ENCODE measurements at regions not wholly inside any gene's neighbourhood (a gene's known extent, or its start where the extent isn't known, plus 50 kb on each side); places are given as distances from the start of the nearest gene placed in this dataset.
A peak's percentile ranks its signal among the peaks of the same experiment; 100 is the strongest.

DNA sequence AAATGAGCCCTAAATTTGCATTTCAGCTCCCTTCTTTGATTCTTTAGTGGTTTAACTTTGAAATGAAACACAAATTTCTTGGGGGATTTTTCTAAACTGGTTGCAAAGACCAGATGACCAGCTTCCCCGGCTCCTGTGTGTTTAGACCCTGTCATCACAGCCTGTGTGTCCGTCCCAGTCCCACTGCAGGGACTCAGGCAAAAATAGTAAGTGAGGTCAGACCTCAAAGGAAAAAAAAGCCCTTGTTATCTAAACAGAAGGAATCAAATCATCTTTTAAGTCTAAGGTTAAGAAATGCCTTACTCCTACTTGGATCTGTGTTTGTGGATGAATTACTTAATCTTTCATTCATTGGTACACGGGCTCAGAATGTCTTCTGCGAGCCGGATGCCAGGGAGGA, 423.7 kb downstream of the LPIN1 start:
- dilution Hi-C loops (cut with MboI; ENCODE audit: extremely low pct_ligation_motif_present, low sequenced_read_pairs), result no loop called here
- Histone ChIP-seq H4K20me1 (replicated peaks; ENCODE audit: control insufficient read depth, extremely low read depth, insufficient read depth, low read length) (no peaks in the 10 kb centered on the region), H3K27me3 (ENCODE audit: control insufficient read depth in 2 of 2, insufficient read depth in 2 of 2, low read length in 2 of 2) (no peaks in the 10 kb centered on the region), H3K9me1 (replicated peaks; ENCODE audit: control insufficient read depth, extremely low read depth, insufficient read depth, low read length) (no peaks in the 10 kb centered on the region), H2AFZ (ENCODE audit: low read depth, low read length) (peak overlapping the region; percentile 26), H3K9ac (replicated peaks; ENCODE audit: extremely low read depth, insufficient read depth, low read length) (peak overlapping the region; percentile 30), H3K27ac (ENCODE audit: insufficient read depth, low read depth, low read length) (peak overlapping the region; percentile 24), H3K4me3 (replicated peaks in 1 of 3; ENCODE audit: insufficient read depth in 1 of 3, low read depth in 1 of 3, low read length in 3 of 3) (no peak overlapping the region), H3K79me2 (ENCODE audit: control insufficient read depth, insufficient read depth, low read length) (no peaks in the 10 kb centered on the region), H3K36me3 (ENCODE audit: control insufficient read depth in 2 of 2, extremely low read depth in 1 of 2, insufficient read depth in 2 of 2, low read length in 2 of 2) (no peaks in the 10 kb centered on the region), H3K9me3 (replicated peaks; ENCODE audit: control insufficient read depth, insufficient read depth, low read length) (no peaks in the 10 kb centered on the region), H3K4me1 (ENCODE audit: control insufficient read depth, extremely low read depth, insufficient read depth, low read length) (peaks cover 19% of the 10 kb centered on the region), H3K4me2 (ENCODE audit: insufficient read depth, low read length) (peak overlapping the region; percentile 27)
- no peak for TF ChIP-seq FOS (IDR thresholded peaks at IDR 0.05; ENCODE audit: borderline replicate concordance, insufficient read depth, low read length)
- no peak for TF ChIP-seq CTCF (IDR thresholded peaks at IDR 0.05; ENCODE audit: extremely low read depth in 1 of 2, insufficient read depth in 1 of 2, low read depth in 1 of 2, low read length in 2 of 2)
- no peak for TF ChIP-seq GATA2 (IDR thresholded peaks at IDR 0.05; ENCODE audit: insufficient read depth, insufficient read length, low read depth, low read length)
- ChIA-PET CTCF (interaction anchor here (1.1 to 3.1 kb wide), 8 partner anchors 9 to 837 kb away, joined by 3 to 17 read pairs (median 6); partner anchors contain the start of gene TRIB2), POLR2A (no interaction called here)
- DNase-seq (ENCODE audit: low read depth, low spot score) (no peak), FAIRE-seq (no peak)
- BruUV-seq (replicated peaks), result TSS peak; percentile 77
- intact Hi-C loops (cut with micrococcal nuclease), result loop anchor here (10.0 kb wide), 2 partner anchors 625 to 785 kb away; no protein-coding TSS in a partner anchor

GRCh38 chr2:12173271-12173942, 427.0 kb downstream of the LPIN1 start:
- no peak for FAIRE-seq
- CTCF ChIA-PET, result interaction anchor here (1.0 kb wide), 1 partner anchor 311 kb away, joined by 3 read pairs; no protein-coding TSS in a partner anchor

More at GRCh38 chr2:12173271-12173942, 427.0 kb downstream of the LPIN1 start:
- Histone ChIP-seq H3K9me3 (replicated peaks; ENCODE audit: control insufficient read depth, insufficient read depth, low read length) (no peaks in the 10 kb centered on the region), H3K27ac (ENCODE audit: insufficient read depth, low read depth, low read length) (no peak overlapping the region), H3K36me3 (ENCODE audit: control insufficient read depth in 2 of 2, extremely low read depth in 1 of 2, insufficient read depth in 2 of 2, low read length in 2 of 2) (no peaks in the 10 kb centered on the region), H3K27me3 (ENCODE audit: control insufficient read depth in 2 of 2, insufficient read depth in 2 of 2, low read length in 2 of 2) (no peaks in the 10 kb centered on the region), H3K4me3 (replicated peaks in 1 of 3; ENCODE audit: insufficient read depth in 1 of 3, low read depth in 1 of 3, low read length in 3 of 3) (no peak overlapping the region), H4K20me1 (replicated peaks; ENCODE audit: control insufficient read depth, extremely low read depth, insufficient read depth, low read length) (no peaks in the 10 kb centered on the region), H3K9me1 (replicated peaks; ENCODE audit: control insufficient read depth, extremely low read depth, insufficient read depth, low read length) (no peaks in the 10 kb centered on the region), H3K4me1 (ENCODE audit: control insufficient read depth, extremely low read depth, insufficient read depth, low read length) (peaks cover 38% of the 10 kb centered on the region), H3K9ac (replicated peaks; ENCODE audit: extremely low read depth, insufficient read depth, low read length) (no peak overlapping the region), H3K79me2 (ENCODE audit: control insufficient read depth, insufficient read depth, low read length) (no peaks in the 10 kb centered on the region), H2AFZ (ENCODE audit: low read depth, low read length) (no peak overlapping the region), H3K4me2 (ENCODE audit: insufficient read depth, low read length) (no peak overlapping the region)
- dilution Hi-C loops (cut with MboI; ENCODE audit: extremely low pct_ligation_motif_present, low sequenced_read_pairs) (no loop called here), intact Hi-C loops (cut with micrococcal nuclease) (loop anchor here (1.0 to 10.0 kb wide), 3 partner anchors 310 to 781 kb away; no protein-coding TSS in a partner anchor)
- POLR2A ChIA-PET, result no interaction called here
- no peak for DNase-seq (ENCODE audit: low read depth, low spot score)
- no TSS peak for BruUV-seq (replicated peaks)
- TF ChIP-seq CTCF (IDR thresholded peaks at IDR 0.05; ENCODE audit: extremely low read depth in 1 of 2, insufficient read depth in 1 of 2, low read depth in 1 of 2, low read length in 2 of 2) (peak; percentile 4 to 17), MYC (IDR thresholded peaks at IDR 0.05; ENCODE audit: low read depth, low read length) (no peak)

Data from endothelial cell of umbilical vein (primary cell).